ENCODE measurements at regions not wholly inside any gene's neighbourhood (a gene's known extent, or its start where the extent isn't known, plus 50 kb on each side); places are given as distances from the start of the nearest gene placed in this dataset.
"Not testable (repeated sequence)": the region's sequence is repeated elsewhere in the genome, so short reads cannot be mapped to it uniquely, and the experiment has no call there.

DNA sequence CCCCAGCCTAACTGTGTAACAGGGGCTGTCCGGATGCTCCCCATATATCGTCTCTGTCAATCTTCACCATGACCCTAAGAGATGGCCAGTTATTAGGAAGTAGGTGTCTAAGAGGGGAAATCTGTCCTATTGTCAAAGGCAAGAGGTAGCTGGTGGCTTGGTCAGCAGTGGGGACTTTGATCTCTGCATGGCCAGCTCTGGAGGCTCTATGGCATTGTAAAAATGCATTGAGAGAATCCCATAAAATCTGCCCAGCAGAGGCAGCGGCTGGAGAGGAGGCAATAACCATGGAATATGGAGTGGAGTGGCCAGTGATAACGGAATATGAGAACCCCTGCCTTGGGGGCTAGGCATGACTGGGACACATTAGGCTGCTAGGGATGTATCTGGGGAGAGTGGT, 88.8 kb downstream of the MRM1 start:
- no peaks in the 10 kb centered on the region for H3K27me3 ChIP-seq
- no peaks in the 10 kb centered on the region for H3K9me3 ChIP-seq
- TF ChIP-seq, protein P1, sequence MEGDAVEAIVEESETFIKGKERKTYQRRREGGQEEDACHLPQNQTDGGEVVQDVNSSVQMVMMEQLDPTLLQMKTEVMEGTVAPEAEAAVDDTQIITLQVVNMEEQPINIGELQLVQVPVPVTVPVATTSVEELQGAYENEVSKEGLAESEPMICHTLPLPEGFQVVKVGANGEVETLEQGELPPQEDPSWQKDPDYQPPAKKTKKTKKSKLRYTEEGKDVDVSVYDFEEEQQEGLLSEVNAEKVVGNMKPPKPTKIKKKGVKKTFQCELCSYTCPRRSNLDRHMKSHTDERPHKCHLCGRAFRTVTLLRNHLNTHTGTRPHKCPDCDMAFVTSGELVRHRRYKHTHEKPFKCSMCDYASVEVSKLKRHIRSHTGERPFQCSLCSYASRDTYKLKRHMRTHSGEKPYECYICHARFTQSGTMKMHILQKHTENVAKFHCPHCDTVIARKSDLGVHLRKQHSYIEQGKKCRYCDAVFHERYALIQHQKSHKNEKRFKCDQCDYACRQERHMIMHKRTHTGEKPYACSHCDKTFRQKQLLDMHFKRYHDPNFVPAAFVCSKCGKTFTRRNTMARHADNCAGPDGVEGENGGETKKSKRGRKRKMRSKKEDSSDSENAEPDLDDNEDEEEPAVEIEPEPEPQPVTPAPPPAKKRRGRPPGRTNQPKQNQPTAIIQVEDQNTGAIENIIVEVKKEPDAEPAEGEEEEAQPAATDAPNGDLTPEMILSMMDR (IDR thresholded peaks at IDR 0.05), result no peak
- no peak for TF ChIP-seq POLR2A (IDR thresholded peaks at IDR 0.05)
- H3K4me1 ChIP-seq, result peaks cover 11% of the 10 kb centered on the region
- 83 to 88% methylated on average over 4 of the region's 4 CpGs for WGBS, 2 donors
- no peak overlapping the region for H3K27ac ChIP-seq
- ATAC-seq (no peak), DNase-seq (no peak)
- intact Hi-C loops (cut with DNase I), result no loop called here
- no peaks in the 10 kb centered on the region for H3K36me3 ChIP-seq (replicated peaks in 1 of 2; ENCODE audit: insufficient read depth in 1 of 2, low read depth in 2 of 2)
- no peak overlapping the region for H3K4me3 ChIP-seq

DNA sequence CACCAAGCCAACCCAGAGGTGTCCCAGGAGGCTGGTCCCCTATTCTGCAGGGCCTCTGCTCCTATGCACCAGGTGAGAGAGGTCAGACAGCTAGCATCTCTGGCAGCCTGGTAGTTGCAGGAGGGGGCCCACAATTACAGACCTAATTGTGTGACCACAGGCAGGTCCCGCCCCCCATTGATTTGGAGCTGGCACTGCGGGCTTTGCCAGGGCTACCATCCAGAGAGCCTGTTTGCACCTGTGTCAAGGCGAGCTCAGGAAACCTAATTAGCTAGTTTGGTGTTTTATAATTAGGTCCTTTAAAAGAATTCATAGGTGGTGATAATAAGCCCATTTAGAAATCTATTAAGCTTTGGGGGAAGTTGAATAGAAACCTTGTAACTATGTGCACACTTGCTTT, 90.2 kb downstream of the MRM1 start:
- DNase-seq (no peak), ATAC-seq (no peak)
- Histone ChIP-seq H3K27ac (no peak overlapping the region), H3K4me3 (no peak overlapping the region), H3K4me1 (peaks cover 11% of the 10 kb centered on the region), H3K27me3 (no peaks in the 10 kb centered on the region), H3K9me3 (no peaks in the 10 kb centered on the region), H3K36me3 (replicated peaks in 1 of 2; ENCODE audit: insufficient read depth in 1 of 2, low read depth in 2 of 2) (no peaks in the 10 kb centered on the region)
- intact Hi-C loops (cut with DNase I), result no loop called here
- no peak for TF ChIP-seq POLR2A (IDR thresholded peaks at IDR 0.05)
- TF ChIP-seq, protein P1 (IDR thresholded peaks at IDR 0.05), result no peak
- WGBS, 2 donors, result 43 to 44% methylated on average over 3 of the region's 3 CpGs

DNA sequence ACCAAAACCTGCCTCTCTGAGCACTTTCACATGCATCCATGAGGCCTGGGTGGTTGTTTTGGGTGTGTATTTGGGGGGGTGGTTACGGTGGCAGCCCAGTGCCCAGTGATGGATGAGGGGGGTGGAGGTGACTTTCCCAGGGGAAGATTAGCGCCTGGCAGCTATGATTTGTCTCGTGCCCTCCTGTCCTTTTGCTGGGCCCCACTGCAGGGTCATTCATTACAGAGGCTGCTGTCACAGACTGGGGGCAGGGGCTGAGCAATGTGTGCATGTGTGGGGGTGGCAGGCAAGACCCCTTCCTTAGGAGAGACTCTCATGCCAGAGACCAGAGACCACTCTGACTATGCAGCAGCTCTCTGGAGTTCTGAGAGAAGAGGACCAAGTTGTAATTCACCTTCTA, 93.7 kb downstream of the MRM1 start:
- ATAC-seq (no peak), DNase-seq (no peak)
- H3K36me3 ChIP-seq (replicated peaks in 1 of 2; ENCODE audit: insufficient read depth in 1 of 2, low read depth in 2 of 2), result no peaks in the 10 kb centered on the region
- H3K9me3 ChIP-seq, result no peaks in the 10 kb centered on the region
- TF ChIP-seq POLR2A (IDR thresholded peaks at IDR 0.05), result no peak
- intact Hi-C loops (cut with DNase I), result no loop called here
- H3K4me1 ChIP-seq, result no peaks in the 10 kb centered on the region
- no peak overlapping the region for H3K27ac ChIP-seq
- no peak overlapping the region for H3K4me3 ChIP-seq
- no peaks in the 10 kb centered on the region for H3K27me3 ChIP-seq
- WGBS, 2 donors, result 36 to 40% methylated on average over 1 to 3 of the region's 3 CpGs

DNA sequence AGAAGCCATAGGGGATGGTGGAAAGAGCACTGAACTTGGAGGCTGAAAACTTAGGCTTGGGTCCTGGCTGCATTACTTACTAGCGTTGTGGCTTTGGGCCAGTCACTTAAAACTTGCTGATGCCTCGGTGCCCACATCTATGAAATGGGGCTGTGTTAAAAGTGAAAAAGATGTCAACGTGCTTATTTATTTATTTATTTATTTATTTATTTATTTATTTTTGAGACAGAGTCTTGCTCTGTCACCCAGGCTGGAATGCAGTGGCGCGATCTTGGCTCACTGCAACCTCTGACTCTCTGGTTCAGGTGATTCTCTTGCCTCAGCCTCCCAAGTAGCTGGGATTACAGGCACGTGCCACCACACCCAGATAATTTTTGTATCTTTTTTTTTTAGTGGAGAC, 94.3 kb downstream of the MRM1 start:
- H3K4me1 ChIP-seq; ATAC-seq; H3K36me3 ChIP-seq (replicated peaks in 1 of 2; ENCODE audit: insufficient read depth in 1 of 2, low read depth in 2 of 2); DNase-seq; H3K9me3 ChIP-seq; H3K4me3 ChIP-seq; H3K27ac ChIP-seq; intact Hi-C loops (cut with DNase I); H3K27me3 ChIP-seq: not testable (repeated sequence)
- 84 to 87% methylated on average over 6 of the region's 6 CpGs for WGBS, 2 donors

DNA sequence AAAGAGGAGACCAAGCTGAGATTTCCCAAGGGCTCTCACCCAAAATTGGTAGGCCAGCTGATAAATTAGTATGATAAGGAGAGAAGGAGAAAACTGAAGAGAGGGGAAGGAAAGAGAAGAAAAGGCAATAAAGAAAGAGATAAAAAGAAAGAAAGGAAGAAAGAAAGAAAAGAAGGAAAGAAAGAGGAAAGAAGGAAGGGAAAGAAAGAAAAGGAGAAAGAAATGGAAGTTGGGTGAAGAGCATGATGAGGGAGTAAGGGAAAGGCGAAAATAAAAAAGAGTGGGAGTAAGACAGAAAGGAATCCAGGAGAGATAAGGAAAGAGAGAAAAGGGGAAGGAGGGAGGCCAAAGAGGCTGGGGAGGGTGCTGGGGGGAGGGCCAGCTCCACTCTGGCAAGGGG, 95.4 kb downstream of the MRM1 start:
- Histone ChIP-seq H3K27me3 (no peaks in the 10 kb centered on the region), H3K4me1 (no peaks in the 10 kb centered on the region), H3K4me3 (no peak overlapping the region), H3K27ac (no peak overlapping the region), H3K36me3 (replicated peaks in 1 of 2; ENCODE audit: insufficient read depth in 1 of 2, low read depth in 2 of 2) (no peaks in the 10 kb centered on the region), H3K9me3 (no peaks in the 10 kb centered on the region)
- DNase-seq (no peak), ATAC-seq (no peak)
- 11 to 29% methylated on average over 1 of the region's 1 CpG for WGBS, 2 donors
- TF ChIP-seq POLR2A (IDR thresholded peaks at IDR 0.05), result no peak
- TF ChIP-seq, protein P1 (IDR thresholded peaks at IDR 0.05), result no peak
- intact Hi-C loops (cut with DNase I), result no loop called here

DNA sequence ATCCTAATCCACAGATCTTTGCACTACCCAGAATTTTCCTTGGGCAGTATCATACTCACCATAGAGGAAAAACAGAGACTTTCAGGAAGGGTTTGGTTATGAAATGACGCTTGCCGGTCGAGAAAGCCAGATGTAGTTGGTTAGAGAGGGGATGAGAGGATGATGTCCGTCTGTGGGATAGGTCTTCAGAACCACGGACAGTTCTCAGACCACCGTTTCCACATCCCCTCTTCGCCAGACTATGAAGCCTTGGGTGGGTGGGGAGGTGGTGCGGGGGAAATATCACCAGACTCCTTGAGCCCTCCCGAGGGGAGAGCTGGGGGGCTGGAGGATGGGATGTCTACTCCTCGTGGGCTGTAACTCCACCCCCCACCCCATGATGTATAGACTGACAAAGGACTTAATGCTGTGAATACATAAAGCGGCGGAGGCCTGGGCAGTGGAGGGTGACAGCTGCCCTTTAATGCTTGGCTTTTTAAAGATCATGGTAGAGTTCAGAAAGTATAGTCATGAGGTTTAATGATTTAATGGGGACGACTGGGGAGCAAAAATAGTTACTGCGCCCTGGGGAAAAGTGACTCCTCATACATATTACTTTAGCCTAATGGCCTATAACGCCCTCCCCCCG, 96.6 kb downstream of the MRM1 start:
- H3K4me3 ChIP-seq, result no peak overlapping the region
- no peak for ATAC-seq
- WGBS, 2 donors, result 28 to 30% methylated on average over 15 to 16 of the region's 16 CpGs
- H3K27me3 ChIP-seq, result no peaks in the 10 kb centered on the region
- H3K27ac ChIP-seq, result no peak overlapping the region
- no peaks in the 10 kb centered on the region for H3K9me3 ChIP-seq
- TF ChIP-seq POLR2A (IDR thresholded peaks at IDR 0.05), result no peak
- TF ChIP-seq, protein P1 (IDR thresholded peaks at IDR 0.05), result no peak
- no peaks in the 10 kb centered on the region for H3K4me1 ChIP-seq
- intact Hi-C loops (cut with DNase I), result no loop called here
- DNase-seq, result no peak
- H3K36me3 ChIP-seq (replicated peaks in 1 of 2; ENCODE audit: insufficient read depth in 1 of 2, low read depth in 2 of 2), result no peaks in the 10 kb centered on the region
